GM12874 (cell line): ENCODE measurements at regions not wholly inside any gene's neighbourhood (a gene's known extent, or its start where the extent isn't known, plus 50 kb on each side); places are given as distances from the start of the nearest gene placed in this dataset.

Source experiments
- CTCF ChIP-seq: IDR thresholded peaks from 2 replicates; pipeline ENCODE4 v1.5.1; 2011; ENCODE audit warnings: low read depth, mild to moderate bottlenecking, control low read depth, low read length, moderate library complexity; ENCODE audit not compliant: insufficient read depth

GRCh38 chrX:129161108-129161507 lies 362.2 kb downstream of the SMARCA1 start:
- TF ChIP-seq CTCF: no peak

DNA sequence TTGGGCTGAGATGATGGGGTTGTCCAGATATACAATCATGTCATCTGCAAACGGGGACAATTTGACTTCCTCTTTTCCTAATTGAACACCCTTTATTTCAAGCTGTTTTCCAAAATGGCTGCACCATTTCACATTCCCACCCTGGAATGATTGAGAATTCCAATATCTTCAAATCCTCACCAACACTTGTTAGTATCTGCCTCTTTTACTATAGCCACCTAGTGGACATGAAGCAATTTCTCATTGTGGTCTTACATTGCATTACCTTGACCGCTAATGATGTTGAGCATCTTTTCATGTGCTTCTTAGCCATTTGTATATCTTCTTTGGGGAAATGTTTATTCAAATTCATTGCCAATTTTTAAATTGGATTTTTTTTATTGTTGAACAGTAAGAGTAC lies 364.8 kb downstream of the SMARCA1 start:
- no peak for TF ChIP-seq CTCF

DNA sequence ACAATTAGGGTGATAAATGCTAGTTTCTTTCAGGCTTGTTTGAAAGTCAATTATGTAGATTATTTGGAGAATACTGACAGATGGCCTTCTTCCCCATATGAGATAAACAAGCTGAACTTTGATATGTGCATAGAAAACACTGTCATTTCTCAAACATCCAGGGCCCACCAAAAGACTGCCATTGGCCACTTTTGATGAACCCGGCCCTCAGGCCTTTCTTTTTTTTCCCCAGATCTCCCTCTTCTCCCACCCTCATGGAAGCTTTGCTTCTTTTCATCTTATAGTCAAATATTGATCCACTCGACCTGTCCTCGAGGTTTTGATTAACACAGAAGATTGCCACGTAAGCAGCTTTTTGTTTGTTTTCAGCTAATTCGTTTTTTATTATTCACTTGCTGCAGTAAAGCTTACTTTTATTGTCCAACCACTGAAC lies 377.4 kb downstream of the SMARCA1 start:
- no peak for TF ChIP-seq CTCF

DNA sequence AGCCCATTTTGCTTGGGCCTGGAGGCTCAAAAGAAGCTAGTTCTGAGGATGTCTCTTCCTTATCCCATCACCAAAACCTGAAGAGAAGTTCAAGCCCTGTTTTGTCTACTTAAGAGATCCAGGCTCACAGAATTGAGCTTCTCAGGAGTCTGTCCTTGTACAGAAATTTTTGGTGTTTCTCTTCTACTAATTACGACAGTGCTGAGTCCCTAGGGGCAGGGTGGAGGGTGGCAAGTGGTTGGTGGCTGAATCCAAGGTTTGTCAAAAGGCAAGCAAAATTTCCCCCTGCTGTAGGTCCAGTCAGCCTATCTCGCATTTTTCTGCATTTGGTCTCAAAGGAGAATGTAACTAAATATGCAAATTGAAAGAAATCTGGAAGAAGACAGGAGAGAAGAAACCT lies 377.9 kb downstream of the SMARCA1 start:
- no peak for TF ChIP-seq CTCF

GRCh38 chrX:129144172-129145038 lies 378.9 kb downstream of the SMARCA1 start:
- no peak for TF ChIP-seq CTCF

GRCh38 chrX:129139837-129140598 lies 383.3 kb downstream of the SMARCA1 start:
- no peak for TF ChIP-seq CTCF

DNA sequence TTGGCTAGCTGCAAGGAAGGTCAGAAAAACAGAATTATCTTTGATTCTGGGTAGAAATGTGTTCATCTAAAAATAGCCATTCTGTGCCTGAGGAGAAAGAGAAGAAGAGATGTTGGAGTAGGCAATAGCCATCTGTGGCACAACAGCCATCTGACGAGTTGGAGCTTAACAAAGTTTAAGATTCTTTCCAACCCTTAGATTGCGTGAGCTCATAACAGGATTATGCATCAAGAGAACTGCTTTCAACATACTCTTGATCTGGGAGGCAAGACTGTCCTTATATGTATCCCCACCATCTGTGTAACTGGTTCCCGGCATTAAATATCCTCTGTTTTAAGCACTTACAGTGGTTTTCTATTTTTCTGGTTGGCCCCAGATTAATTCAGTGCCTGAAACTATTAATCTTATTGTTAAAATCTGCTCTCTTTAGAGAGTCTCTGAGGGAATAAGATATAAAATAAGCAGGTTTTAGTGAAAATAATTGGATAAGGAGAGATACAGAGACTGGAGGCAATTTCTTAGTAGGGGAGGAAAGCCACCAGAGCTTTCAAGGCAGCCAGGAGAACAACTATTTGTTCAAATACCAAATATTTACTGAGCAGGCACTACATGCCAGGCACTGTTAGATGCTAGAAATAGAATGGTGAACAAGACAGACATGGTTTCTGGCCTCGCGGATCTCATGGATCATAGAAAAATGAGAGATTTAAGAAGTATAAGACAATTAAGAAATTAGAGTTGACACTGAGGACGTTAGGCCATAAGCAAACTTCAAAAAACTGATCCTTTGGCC lies 398.0 kb downstream of the SMARCA1 start:
- no peak for TF ChIP-seq CTCF
